GM18873 (cell line): ENCODE measurements at regions not wholly inside any gene's neighbourhood (a gene's known extent, or its start where the extent isn't known, plus 50 kb on each side); places are given as distances from the start of the nearest gene placed in this dataset.

Experiments
- ATAC-seq: cut with Tn5 transposase; IDR thresholded peaks from one replicate; pipeline ENCODE4 v1.9.1; 2021; ENCODE audit warnings: mild to moderate bottlenecking, moderate library complexity, moderate number of reproducible peaks; ENCODE audit not compliant: unreplicated experiment, low FRiP score

DNA sequence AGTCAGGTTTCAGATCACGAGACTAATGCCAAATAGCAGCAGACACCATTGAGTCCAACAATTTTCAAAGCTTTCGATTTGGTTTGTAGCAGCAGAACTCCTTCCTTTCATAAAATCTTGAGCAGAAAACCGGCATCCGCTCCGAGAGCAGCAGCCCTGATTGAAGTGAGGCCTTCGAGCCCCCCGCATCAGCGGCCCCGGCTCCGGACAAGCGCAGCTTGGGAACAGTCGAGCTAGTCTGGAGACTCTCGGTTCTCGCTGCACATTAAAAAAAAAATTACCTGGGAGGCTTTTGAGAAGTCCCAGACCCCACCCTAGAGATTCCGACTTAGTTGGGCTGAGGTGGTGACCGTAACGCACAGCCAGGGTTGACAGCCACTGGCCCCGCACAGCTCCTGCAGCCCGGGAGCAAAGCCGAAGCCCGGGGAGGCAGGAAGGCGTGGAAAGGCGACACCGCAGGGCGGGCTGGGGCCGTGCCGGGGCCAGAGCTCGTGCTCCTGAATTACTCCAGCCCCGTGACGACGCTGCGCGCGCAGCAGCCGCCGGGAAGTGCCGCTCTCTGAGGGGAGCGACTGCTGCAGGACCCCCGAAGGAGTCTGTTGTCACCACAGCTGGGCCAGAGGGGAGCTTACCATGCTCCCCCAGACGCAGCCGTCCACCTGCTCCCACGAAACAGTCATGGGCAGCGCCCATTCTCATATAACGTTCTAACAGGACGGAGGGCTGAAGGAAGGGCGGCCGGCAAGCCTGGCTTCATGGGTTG is 57.8 kb downstream of the SPATA19 start:
- no peak for ATAC-seq

DNA sequence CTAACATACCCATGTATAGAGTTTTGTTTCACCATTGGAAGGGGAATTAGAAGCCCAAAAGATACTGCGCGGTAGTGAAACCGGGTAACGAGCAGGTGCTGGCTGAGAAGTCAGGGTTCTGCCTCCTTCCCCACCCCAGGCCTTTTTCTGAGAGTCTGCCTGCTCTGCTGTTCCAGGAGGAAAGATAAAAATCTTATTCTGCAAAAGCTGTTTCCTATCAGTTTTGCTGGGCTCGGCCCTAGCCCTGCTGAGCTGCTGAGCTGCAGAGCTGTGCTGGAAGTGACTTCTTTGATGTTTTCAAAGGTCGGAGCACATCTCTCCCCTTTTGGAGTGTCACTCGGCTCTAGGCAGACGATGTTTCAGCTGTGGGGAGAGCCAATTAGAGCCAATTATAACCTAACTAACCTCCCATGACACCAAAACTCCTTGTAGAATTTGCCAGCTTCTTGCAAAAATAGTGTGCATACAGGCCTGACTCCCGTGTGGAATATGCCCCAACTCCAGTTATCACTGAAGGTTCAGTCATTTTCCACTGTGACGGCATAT is 59.4 kb downstream of the SPATA19 start:
- ATAC-seq = no peak

- no peak for ATAC-seq
Observed at GRCh38 chr11:133784359-133784758, 61.0 kb downstream of the SPATA19 start.

DNA sequence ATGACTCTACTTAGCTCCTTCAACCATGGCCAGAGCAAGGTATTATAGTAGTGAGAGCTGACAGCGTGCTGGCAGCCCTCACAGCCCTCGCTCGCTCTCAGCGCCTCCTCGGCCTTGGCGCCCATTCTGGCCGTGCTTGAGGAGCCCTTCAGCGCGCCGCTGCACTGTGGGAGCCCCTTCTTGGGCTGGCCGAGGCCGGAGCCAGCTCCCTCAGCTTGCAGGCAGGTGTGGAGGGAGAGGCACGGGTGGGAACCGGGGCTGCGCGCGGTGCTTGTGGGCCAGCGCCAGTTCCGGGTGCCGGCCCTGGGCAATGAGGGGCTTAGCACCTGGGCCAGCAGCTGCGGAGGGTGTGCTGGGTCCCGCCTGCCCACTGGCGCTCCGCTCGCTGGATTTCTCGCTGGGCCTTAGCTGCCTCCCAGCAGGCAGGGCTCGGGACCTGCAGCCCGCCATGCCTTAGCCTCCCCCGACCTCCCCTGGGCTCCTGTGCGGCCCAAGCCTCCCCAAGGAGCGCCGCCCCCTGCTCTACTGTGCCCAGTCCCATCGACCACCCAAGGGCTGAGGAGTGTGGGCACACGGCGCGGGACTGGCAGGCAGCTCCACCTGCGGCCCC is 63.1 kb downstream of the SPATA19 start:
- ATAC-seq = no peak

DNA sequence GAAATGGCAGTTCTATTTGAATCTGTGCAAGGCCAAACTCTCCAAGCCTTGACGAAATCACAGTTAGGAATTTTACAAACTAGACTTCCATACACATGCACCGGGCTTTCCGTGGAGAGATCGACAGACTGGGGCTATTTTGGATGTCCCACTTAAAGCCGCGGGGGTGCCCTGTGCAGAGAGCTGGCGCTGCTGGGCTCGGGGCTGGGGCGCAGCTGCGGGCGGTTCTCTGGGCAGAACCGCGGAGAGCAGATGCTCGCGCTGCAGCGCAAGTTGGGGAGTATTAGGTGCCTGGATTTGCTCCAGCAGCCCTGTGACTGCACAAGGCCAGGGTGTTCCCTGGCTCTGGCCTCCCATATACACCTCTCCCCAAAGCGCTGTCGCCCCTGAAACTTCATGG is 67.2 kb downstream of the SPATA19 start:
- ATAC-seq = no peak

GRCh38 chr11:133776671-133777367 is 68.5 kb downstream of the SPATA19 start:
- no peak for ATAC-seq

GRCh38 chr11:133762538-133762937 is 82.8 kb downstream of the SPATA19 start:
- ATAC-seq = no peak

GRCh38 chr11:133753150-133753549 is 92.2 kb downstream of the SPATA19 start:
- ATAC-seq = no peak

- ATAC-seq = no peak
Observed at GRCh38 chr11:133749841-133750240, 95.5 kb downstream of the SPATA19 start.

- ATAC-seq = no peak
Observed at GRCh38 chr11:133747409-133747808, 97.9 kb downstream of the SPATA19 start.

GRCh38 chr11:133746663-133747306 is 98.5 kb downstream of the SPATA19 start:
- ATAC-seq = no peak

GRCh38 chr11:133745791-133746190 is 99.5 kb downstream of the SPATA19 start:
- no peak for ATAC-seq

GRCh38 chr11:133742353-133742752 is 103.0 kb downstream of the SPATA19 start:
- no peak for ATAC-seq

- ATAC-seq = no peak
Observed at GRCh38 chr11:133740963-133741362, 104.3 kb downstream of the SPATA19 start.

DNA sequence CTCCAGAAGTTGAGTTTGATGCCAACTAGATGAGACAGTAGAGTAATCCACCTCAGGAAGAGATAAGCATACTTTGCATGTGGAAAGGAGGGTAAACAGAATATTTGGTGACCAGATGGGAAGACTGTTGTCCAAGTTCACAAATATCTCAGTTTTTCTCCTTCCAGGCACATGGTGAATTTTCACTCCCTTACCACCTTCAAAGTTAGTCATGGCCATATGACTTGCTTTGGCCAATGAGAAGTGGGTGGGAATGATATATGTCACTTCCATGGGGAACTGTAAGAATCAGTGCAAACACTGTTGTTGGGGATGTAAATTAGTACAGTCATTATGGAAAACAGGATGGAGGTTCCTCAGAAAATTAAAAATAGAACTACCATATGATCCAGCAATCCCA is 105.8 kb downstream of the SPATA19 start:
- ATAC-seq = no peak

GRCh38 chr11:133738624-133739023 is 106.7 kb downstream of the SPATA19 start:
- ATAC-seq = no peak

GRCh38 chr11:133733631-133734030 is 111.7 kb downstream of the SPATA19 start:
- ATAC-seq = no peak

DNA sequence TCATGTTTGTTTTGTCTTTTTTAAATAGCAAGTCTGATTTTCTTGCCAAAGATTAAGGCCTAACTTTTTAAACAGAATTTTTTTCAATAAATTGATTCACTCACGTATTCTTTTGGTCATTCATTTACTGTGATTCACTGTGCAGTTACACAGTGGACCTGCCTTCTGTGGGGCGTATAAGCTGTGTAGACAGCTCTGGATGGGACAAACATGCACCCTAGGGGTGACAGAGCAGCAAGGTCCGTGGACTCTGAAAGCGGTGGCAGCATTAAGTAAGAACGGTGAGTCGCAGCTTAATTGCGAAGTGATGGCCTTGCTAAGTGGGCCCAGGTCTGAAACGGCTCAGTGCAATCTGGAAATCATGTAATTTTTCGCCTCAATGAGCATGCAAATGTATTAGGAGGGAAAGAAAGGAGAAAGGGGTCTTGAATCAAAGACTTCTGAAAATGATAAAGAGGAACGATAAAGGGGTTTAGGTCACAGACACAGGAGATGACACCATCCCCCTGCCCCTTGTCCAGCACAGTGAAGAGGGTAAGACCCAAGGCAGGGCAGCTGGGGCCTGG is 113.1 kb downstream of the SPATA19 start:
- ATAC-seq = no peak

- no peak for ATAC-seq
Observed at GRCh38 chr11:133727774-133728173, 117.5 kb downstream of the SPATA19 start.

DNA sequence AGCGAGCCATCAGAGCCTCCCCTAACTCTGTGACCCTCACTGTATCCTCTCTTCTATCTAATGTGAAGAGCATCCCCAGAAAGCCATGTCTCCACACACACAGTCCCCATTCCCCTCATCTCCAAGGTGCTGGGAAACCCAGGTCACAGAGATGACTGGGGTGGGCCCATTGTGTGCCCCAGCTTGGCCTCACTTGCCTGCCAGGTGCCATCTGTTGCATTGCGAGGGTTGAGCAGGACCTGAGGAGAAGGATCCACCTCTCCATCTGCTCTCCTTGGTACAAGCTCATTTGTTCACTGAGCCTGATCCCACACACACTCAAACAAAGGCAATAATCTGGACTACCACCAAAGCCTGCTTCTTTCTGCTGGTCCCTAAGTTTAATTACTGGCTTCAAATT is 118.8 kb downstream of the SPATA19 start:
- ATAC-seq = no peak

DNA sequence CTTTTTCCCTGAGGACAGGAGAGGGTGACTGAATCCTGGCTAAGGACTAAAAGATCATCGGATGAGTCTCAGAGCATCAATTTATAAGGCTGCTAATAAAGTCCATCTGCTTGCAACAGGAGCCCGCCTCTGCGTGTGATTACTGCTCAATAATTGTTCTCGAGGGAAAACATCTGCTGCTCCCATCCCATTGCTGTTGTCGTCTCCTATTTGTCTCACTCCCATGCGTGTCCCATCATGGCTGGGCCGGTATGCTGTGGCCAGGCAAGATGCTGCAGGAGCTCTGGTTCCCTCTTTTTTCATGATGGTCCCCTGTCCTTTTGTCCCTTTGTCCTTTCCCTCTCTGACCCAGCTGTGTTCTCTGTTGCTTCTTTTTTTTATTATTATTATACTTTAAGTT is 121.2 kb downstream of the SPATA19 start:
- ATAC-seq = no peak
